HepG2 (cell line): ENCODE measurements at regions not wholly inside any gene's neighbourhood (a gene's known extent, or its start where the extent isn't known, plus 50 kb on each side); places are given as distances from the start of the nearest gene placed in this dataset.

Source experiments
- ATAC-seq: fragments of 200-7000 bp; cut with Tn5 transposase; 3 replicates; pipeline ENCODE4 v1.9.1; 2020; ENCODE audit warnings: mild to moderate bottlenecking, moderate library complexity
- BruUV-seq: library from RNA; stranded (reverse); fragments of 400-500 nt; replicated peaks from 2 replicates; lab custom pipeline; 2021; lab: Mats Ljungman, UMichigan
- CTCF ChIA-PET: fragments of 300-600 bp; formaldehyde crosslinking; extraction: SDS; loops from one replicate; lab custom pipeline; 2021; ENCODE audit warnings: low total read pairs, inconsistent platforms, low intra/inter-chr PET ratio; lab: Yijun Ruan, JAX
- POLR2A ChIA-PET: fragments of 350-600 bp; sonication (Branson Sonifier 250); formaldehyde crosslinking; loops from one replicate; lab custom pipeline; 2020; ENCODE audit warnings: antibody characterized with exemption, inconsistent platforms; lab: Yijun Ruan, JAX
- DNase-seq: peaks from one replicate; pipeline ENCODE4 v3.0.0-alpha.2; 2015; ENCODE audit warnings: low spot score
- FAIRE-seq: peaks from 3 replicates; lab custom pipeline; 2011; peaks lifted over from hg19 to GRCh38; lab: Jason Lieb, UNC
- H2AFZ ChIP-seq: one replicate; pipeline ENCODE4 v1.6.1; 2011; ENCODE audit warnings: low read length, inconsistent platforms
- H3K27ac ChIP-seq: fragments of 300-600 bp; 3 replicates; pipeline ENCODE4 v1.8.0; 2011; ENCODE audit warnings: mixed run types, mild to moderate bottlenecking, mixed read lengths, low read length, inconsistent platforms; ENCODE audit not compliant: insufficient read depth; ENCODE audit errors: extremely low read length
- H3K27me3 ChIP-seq, 2 experiments: fragments of 200-600 bp in 1 of 2; 2 replicates in 1 of 2; 3 replicates in 1 of 2; pipeline versions ENCODE4 v1.6.0 to v1.8.0; 2011; ENCODE audit warnings: low read length in 2 of 2, mild to moderate bottlenecking in 2 of 2, moderate library complexity in 2 of 2, inconsistent platforms in 1 of 2; ENCODE audit not compliant: insufficient read depth in 2 of 2, control insufficient read depth in 1 of 2
- H3K36me3 ChIP-seq, 2 experiments: fragments of 200-600 bp in 1 of 2; replicated peaks in 1 of 2; 2 replicates in 1 of 2; 3 replicates in 1 of 2; pipeline versions ENCODE4 v1.5.1 to v1.8.0; 2011; ENCODE audit warnings: low read length in 2 of 2, inconsistent platforms in 1 of 2; ENCODE audit not compliant: insufficient read depth in 2 of 2, control insufficient read depth in 1 of 2
- H3K4me1 ChIP-seq: 2 replicates; pipeline ENCODE4 v1.5.1; 2012; ENCODE audit warnings: low read length, inconsistent platforms; ENCODE audit not compliant: insufficient read depth
- H3K4me2 ChIP-seq: 2 replicates; pipeline ENCODE4 v1.6.0; 2011; ENCODE audit warnings: low read depth, low read length, inconsistent platforms
- H3K4me3 ChIP-seq, 3 experiments: fragments of 200-600 bp in 1 of 3; sonication (generic), shearing (Covaris generic) in 1 of 3; replicated peaks in 1 of 3; 2 replicates each; pipeline ENCODE4 v1.5.1; 2011 to 2016; ENCODE audit warnings: low read length in 3 of 3, inconsistent platforms in 2 of 3, low read depth in 2 of 3, mild to moderate bottlenecking in 2 of 3, control low read depth in 1 of 3, mixed read lengths in 1 of 3; ENCODE audit not compliant: insufficient read depth in 1 of 3
- H3K79me2 ChIP-seq: one replicate; pipeline ENCODE4 v1.6.1; 2011; ENCODE audit warnings: low read length, inconsistent platforms; ENCODE audit not compliant: insufficient read depth
- H3K9ac ChIP-seq: 2 replicates; pipeline ENCODE4 v1.6.0; 2011; ENCODE audit warnings: mild to moderate bottlenecking, low read depth, low read length, inconsistent platforms; ENCODE audit not compliant: insufficient read depth
- H3K9me3 ChIP-seq: 2 replicates; pipeline ENCODE4 v1.5.1; 2012; ENCODE audit warnings: mild to moderate bottlenecking, low read length
- H4K20me1 ChIP-seq: 2 replicates; pipeline ENCODE4 v1.6.0; 2011; ENCODE audit warnings: inconsistent platforms, mild to moderate bottlenecking, low read length, moderate library complexity; ENCODE audit not compliant: insufficient read depth
- ASH2L ChIP-seq: fragments of 300-600, 200-600 bp; sonication (generic); IDR thresholded peaks from 2 replicates; pipeline ENCODE4 v1.7.0; 2017; ENCODE audit warnings: low read depth, mild to moderate bottlenecking, moderate library complexity, mixed read lengths, low read length; ENCODE audit not compliant: insufficient read length
- CHD2 ChIP-seq: IDR thresholded peaks from 2 replicates; pipeline ENCODE4 v1.6.1; 2011; ENCODE audit warnings: low read depth, low read length, improper control_type of control experiment
- ISX ChIP-seq: sonication (generic); formaldehyde crosslinking; conservative IDR thresholded peaks from 2 replicates; pipeline ENCODE4 v1.5.0; 2020; ENCODE audit warnings: missing genetic modification reagents
- LCORL ChIP-seq, 2 experiments: fragments of 450-650 bp in 1 of 2; sonication (generic) in 1 of 2; formaldehyde crosslinking in 1 of 2; IDR thresholded peaks; 2 replicates each; pipeline versions ENCODE4 v1.5.0 to v1.6.1; 2017 to 2020; ENCODE audit warnings: antibody characterized with exemption in 1 of 2, missing genetic modification reagents in 1 of 2
- NFIC ChIP-seq: IDR thresholded peaks from 2 replicates; pipeline ENCODE4 v1.6.1; 2012; ENCODE audit warnings: mild to moderate bottlenecking, low read length, inconsistent platforms
- NFKBIZ ChIP-seq: IDR thresholded peaks from 2 replicates; pipeline ENCODE4 v1.6.1; 2018; ENCODE audit warnings: missing genetic modification reagents, missing compliant biosample characterization
- PAX8 ChIP-seq: sonication (generic); formaldehyde crosslinking; IDR thresholded peaks from 2 replicates; pipeline ENCODE4 v1.8.0; 2022; ENCODE audit warnings: mild to moderate bottlenecking, missing genetic modification reagents, borderline replicate concordance
- SAP130 ChIP-seq: IDR thresholded peaks from 2 replicates; pipeline ENCODE4 v1.6.1; 2016; ENCODE audit warnings: low read depth
- SP5 ChIP-seq: IDR thresholded peaks from 2 replicates; pipeline ENCODE4 v1.6.1; 2016; ENCODE audit warnings: low read depth, borderline replicate concordance
- ZNF207 ChIP-seq: fragments of 450-650 bp; IDR thresholded peaks from 2 replicates; pipeline ENCODE4 v1.6.1; 2016; ENCODE audit warnings: antibody characterized with exemption, borderline replicate concordance
- ZNF282 ChIP-seq: fragments of 450-650 bp; IDR thresholded peaks from 2 replicates; pipeline ENCODE4 v1.6.1; 2018; ENCODE audit not compliant: partially characterized antibody
- ZNF430 ChIP-seq: sonication (generic); formaldehyde crosslinking; IDR thresholded peaks from 2 replicates; pipeline ENCODE4 v1.9.0; 2021; ENCODE audit warnings: mild to moderate bottlenecking, missing genetic modification reagents
- ZNF543 ChIP-seq: sonication (generic); formaldehyde crosslinking; IDR thresholded peaks from 2 replicates; pipeline ENCODE4 v1.4.0; 2020; ENCODE audit warnings: mild to moderate bottlenecking, missing genetic modification reagents
- ZUFSP ChIP-seq: sonication (generic); formaldehyde crosslinking; IDR thresholded peaks from 2 replicates; pipeline ENCODE4 v1.9.0; 2021; ENCODE audit warnings: missing genetic modification reagents, mild to moderate bottlenecking, borderline replicate concordance
- in situ Hi-C: cut with HindIII; loops from 2 replicates; pipeline ENCODE4 v1.10.0; 2017; ENCODE audit warnings: low pct_unique_long_range_greater_than_20kb; ENCODE audit not compliant: extremely low pct_ligation_motif_present
- intact Hi-C: fragments of 100-400 bp; cut with micrococcal nuclease; formaldehyde crosslinking; loops from one replicate; pipeline ENCODE4 v1.10.0; 2022; ENCODE audit not compliant: unreplicated experiment
- TF ChIP-seq, protein P1 (sequence below): sonication (generic); formaldehyde crosslinking; IDR thresholded peaks from 2 replicates; pipeline ENCODE4 v1.4.0; 2020; ENCODE audit warnings: missing genetic modification reagents
- TF ChIP-seq, protein P2 (sequence below): sonication (generic); formaldehyde crosslinking; IDR thresholded peaks from 2 replicates; pipeline ENCODE4 v1.8.1; 2022; ENCODE audit warnings: low read depth, mild to moderate bottlenecking, missing genetic modification reagents
- TF ChIP-seq, protein P3 (sequence below): IDR thresholded peaks from 2 replicates; pipeline ENCODE4 v1.6.1; 2016; ENCODE audit warnings: mild to moderate bottlenecking, missing biosample characterization, missing genetic modification reagents

DNA sequence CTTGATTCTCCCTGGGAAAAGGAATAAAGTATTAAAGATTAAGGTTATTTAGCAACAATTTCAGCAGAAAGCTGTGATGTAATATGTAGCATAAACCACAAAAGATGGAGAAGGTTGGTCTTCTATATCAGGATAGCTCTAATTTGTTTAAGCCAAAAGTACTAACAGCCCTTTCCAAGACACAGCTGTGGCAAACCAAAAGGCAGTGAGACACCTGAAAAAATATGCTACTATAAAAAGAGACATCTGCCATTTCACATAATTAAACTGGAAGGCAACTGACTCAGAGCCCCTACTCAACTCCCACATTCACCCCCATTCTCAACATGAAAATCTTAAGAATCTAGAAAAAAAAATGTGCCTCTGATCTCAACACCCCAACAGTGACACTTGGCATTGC lies 390.2 kb upstream of the PRICKLE1 start:
- ChIA-PET CTCF (no interaction called here), POLR2A (no interaction called here)
- Histone ChIP-seq H3K9ac (no peak overlapping the region), H2AFZ (no peak overlapping the region), H3K4me3 (no peak overlapping the region), H3K9me3 (no peaks in the 10 kb centered on the region), H4K20me1 (no peaks in the 10 kb centered on the region), H3K27me3 (no peaks in the 10 kb centered on the region), H3K27ac (no peak overlapping the region), H3K4me1 (no peaks in the 10 kb centered on the region), H3K4me2 (no peak overlapping the region), H3K79me2 (no peaks in the 10 kb centered on the region), H3K36me3 (no peaks in the 10 kb centered on the region)
- DNase-seq (no peak), ATAC-seq (no peak), FAIRE-seq (no peak)
- in situ Hi-C loops = no loop called here
- no TSS peak for BruUV-seq
- intact Hi-C loops = no loop called here
- TF ChIP-seq ZNF543 (CRISPR knock-in tag) (no peak), ZNF430 (CRISPR knock-in tag) (no peak), ISX (CRISPR knock-in tag) (no peak), SAP130 (no peak), SP5 (CRISPR knock-in tag) (no peak), PAX8 (no peak), LCORL (IDR thresholded peaks at IDR 0.05) (no peak), LCORL (CRISPR knock-in tag; IDR thresholded peaks at IDR 0.05) (no peak), NFIC (no peak), ASH2L (no peak), ZNF207 (no peak), ZNF282 (no peak), NFKBIZ (CRISPR knock-in tag) (no peak), CHD2 (no peak), ZUFSP (CRISPR knock-in tag) (no peak)
- TF ChIP-seq, protein P1, sequence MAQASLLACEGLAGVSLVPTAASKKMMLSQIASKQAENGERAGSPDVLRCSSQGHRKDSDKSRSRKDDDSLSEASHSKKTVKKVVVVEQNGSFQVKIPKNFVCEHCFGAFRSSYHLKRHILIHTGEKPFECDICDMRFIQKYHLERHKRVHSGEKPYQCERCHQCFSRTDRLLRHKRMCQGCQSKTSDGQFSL (CRISPR knock-in tag) = no peak
- TF ChIP-seq, protein P2, sequence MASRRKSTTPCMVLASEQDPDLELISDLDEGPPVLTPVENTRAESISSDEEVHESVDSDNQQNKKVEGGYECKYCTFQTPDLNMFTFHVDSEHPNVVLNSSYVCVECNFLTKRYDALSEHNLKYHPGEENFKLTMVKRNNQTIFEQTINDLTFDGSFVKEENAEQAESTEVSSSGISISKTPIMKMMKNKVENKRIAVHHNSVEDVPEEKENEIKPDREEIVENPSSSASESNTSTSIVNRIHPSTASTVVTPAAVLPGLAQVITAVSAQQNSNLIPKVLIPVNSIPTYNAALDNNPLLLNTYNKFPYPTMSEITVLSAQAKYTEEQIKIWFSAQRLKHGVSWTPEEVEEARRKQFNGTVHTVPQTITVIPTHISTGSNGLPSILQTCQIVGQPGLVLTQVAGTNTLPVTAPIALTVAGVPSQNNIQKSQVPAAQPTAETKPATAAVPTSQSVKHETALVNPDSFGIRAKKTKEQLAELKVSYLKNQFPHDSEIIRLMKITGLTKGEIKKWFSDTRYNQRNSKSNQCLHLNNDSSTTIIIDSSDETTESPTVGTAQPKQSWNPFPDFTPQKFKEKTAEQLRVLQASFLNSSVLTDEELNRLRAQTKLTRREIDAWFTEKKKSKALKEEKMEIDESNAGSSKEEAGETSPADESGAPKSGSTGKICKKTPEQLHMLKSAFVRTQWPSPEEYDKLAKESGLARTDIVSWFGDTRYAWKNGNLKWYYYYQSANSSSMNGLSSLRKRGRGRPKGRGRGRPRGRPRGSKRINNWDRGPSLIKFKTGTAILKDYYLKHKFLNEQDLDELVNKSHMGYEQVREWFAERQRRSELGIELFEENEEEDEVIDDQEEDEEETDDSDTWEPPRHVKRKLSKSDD (CRISPR knock-in tag) = no peak
- TF ChIP-seq, protein P3, sequence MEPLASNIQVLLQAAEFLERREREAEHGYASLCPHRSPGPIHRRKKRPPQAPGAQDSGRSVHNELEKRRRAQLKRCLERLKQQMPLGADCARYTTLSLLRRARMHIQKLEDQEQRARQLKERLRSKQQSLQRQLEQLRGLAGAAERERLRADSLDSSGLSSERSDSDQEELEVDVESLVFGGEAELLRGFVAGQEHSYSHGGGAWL (CRISPR knock-in tag) = no peak
